GM18519 (cell line): ENCODE measurements at regions not wholly inside any gene's neighbourhood (a gene's known extent, or its start where the extent isn't known, plus 50 kb on each side); places are given as distances from the start of the nearest gene placed in this dataset.
"Not testable (repeated sequence)": the region's sequence is repeated elsewhere in the genome, so short reads cannot be mapped to it uniquely, and the experiment has no call there.

Source experiments
- ATAC-seq: cut with Tn5 transposase; IDR thresholded peaks from one replicate; pipeline ENCODE4 v1.9.1; 2021; ENCODE audit warnings: mild to moderate bottlenecking, moderate library complexity; ENCODE audit not compliant: unreplicated experiment, low FRiP score

- ATAC-seq: no peak
Measured at GRCh38 chr7:25579778-25580075, 351.4 kb upstream of the NPVF start.

GRCh38 chr7:25580141-25580540, 351.9 kb upstream of the NPVF start:
- no peak for ATAC-seq

GRCh38 chr7:25583621-25584020, 355.3 kb upstream of the NPVF start:
- ATAC-seq: no peak

GRCh38 chr7:25584112-25584938, 356.0 kb upstream of the NPVF start:
- no peak for ATAC-seq

DNA sequence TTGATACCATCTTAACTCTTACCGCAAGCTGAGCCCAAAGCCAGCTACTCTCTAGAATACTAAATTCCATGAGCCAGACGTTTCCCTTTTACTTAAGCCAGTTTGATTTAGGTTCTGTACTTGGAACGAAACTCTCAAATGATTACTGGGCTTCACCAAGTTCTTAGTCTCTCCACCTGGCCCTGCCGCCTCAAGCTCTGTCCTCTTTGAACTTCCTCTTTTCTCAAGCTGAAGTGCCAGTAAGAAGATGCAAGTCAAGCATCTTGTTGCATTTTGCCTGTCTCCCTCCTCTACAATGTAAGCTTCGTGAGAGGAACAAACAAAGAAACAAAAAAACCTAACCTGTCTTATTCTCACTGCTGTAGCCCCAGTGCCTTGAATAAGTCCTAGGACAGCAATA, 358.2 kb upstream of the NPVF start:
- no peak for ATAC-seq

DNA sequence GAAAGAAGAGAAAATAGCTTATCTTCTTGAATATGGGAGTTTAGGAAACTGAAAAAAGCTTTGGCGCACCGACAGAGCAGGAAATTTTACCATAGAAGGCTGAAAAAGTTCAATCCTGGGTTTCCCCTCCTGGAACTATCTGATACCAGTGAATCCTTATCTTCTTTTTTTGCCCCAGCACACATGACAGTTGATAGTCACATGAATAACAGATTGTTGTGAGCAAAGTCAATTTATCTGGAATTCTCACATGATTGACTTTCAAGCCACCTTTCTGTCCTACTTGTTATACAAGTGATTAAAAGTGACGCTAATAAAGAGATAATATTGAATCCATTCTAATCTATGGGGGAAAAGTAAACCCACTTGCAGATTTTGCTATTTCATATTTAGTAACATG, 365.8 kb upstream of the NPVF start:
- ATAC-seq: no peak

GRCh38 chr7:25594728-25595127, 366.4 kb upstream of the NPVF start:
- ATAC-seq: no peak

DNA sequence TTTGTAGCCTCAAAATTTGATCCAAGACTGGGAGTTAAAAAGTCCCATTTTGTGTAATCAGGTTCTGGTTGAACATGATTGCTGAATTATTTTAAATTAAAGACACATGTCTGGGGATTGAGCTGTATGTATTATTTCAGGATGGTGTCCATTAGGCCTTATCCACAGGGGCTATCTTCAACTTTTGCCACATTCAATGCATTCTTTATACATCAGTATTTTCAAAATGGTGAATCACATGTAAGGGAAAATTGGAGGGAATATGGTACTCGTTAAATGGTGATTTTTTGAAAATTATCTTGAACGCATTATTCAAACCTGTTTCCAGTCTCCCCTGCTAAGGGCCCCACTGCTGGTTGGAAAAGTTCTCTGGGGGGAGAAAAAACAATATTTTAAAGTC, 367.7 kb upstream of the NPVF start:
- no peak for ATAC-seq

GRCh38 chr7:25596443-25596842, 368.2 kb upstream of the NPVF start:
- no peak for ATAC-seq

- no peak for ATAC-seq
Measured at GRCh38 chr7:25597946-25598345, 369.7 kb upstream of the NPVF start.

DNA sequence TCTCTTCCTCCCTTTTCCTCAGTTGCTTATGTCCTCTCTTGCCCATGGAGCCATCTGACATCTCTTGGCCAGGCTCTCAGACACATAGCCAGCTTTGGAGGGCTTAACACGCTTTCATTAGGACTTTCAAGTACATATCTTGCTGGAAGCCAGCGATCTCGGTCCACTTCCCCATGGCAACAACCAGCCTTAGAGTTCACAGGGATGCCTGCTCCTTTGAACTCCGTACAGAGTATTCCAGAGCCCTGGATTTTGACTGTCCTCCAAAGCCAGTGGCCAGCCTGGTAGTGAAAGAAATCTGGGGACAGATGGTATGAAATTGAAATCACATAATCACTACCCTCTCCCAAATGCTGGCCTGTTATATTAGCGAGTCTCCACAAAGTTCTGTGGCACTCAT, 370.5 kb upstream of the NPVF start:
- ATAC-seq: no peak

DNA sequence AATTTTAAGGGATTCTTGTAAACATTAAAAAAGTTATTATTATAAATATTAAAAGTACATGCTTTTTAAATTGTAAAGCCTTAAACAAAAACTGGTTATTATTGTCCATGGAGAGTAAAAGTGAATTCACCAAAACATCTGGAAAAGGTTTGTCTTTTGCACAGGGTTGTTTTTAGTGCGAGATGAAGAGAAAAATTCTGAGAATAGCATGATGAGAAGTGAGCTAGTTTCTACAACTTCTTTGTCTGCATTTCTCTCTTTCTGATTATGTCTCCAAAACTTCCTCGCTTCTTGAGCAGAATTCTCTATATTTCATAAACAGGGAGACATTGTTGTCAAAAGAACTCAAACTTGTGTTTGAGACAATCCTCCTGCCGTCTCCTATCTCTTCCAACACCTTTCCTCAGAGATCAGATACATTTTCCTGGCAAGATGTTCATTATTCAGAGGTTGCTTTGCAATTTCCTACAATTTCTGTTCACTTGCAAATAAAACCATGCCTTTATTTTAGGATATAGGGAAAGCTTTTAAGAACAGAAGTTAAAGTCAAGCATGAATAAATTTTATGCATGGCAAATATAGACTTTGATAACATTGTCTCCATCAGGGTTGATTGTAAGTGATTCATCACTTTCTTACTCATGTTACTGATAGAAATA, 372.1 kb upstream of the NPVF start:
- no peak for ATAC-seq

DNA sequence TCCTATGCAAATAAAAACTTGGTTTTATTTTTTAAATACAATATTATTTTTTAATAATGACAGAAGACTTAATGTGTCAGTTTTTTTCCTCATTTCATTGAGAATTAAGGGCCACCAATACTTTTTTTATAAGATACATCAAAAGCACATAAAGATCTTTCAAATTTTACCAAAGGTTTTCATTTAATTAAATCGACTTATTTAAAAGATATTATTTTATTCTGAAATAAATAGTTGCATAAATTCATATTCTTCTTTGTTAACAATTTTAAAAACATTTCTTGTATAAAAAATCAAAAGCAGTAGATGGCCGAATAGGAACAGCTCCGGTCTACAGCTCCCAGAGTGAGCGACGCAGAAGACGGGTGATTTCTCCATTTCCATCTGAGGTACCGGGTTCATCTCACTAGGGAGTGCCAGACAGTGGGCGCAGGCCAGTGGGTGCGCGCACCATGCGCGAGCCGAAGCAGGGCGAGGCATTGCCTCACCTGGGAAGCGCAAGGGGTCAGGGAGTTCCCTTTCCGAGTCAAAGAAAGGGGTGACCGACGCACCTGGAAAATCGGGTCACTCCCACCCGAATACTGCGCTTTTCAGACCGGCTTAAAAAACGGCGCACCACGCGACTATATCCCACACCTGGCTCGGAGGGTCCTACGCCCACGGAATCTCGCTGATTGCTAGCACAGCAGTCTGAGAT, 374.6 kb upstream of the NPVF start:
- ATAC-seq: not testable (repeated sequence)

GRCh38 chr7:25603427-25603740, 375.1 kb upstream of the NPVF start:
- ATAC-seq: not testable (repeated sequence)

- no peak for ATAC-seq
Measured at GRCh38 chr7:25611196-25611595, 382.9 kb upstream of the NPVF start.

- no peak for ATAC-seq
Measured at GRCh38 chr7:25613912-25614311, 385.6 kb upstream of the NPVF start.

DNA sequence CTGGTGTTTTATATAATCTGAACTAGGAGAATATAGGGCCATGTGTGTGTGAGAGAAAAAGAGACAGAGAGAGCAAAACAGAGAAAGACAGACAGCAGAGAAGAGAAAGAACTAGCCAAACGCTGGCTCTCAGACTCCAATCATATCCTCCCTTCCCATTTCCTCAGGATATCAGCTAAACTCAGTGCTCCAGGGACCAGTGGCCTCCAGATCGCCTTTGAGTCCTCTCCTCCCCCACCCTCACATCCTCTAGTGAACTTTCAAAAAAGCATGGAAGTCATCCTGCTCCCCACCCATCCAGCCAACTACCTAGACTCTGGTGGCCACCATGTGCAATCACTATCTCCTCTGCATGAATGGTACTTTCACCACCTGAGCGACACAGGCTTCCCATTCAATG, 386.1 kb upstream of the NPVF start:
- no peak for ATAC-seq

DNA sequence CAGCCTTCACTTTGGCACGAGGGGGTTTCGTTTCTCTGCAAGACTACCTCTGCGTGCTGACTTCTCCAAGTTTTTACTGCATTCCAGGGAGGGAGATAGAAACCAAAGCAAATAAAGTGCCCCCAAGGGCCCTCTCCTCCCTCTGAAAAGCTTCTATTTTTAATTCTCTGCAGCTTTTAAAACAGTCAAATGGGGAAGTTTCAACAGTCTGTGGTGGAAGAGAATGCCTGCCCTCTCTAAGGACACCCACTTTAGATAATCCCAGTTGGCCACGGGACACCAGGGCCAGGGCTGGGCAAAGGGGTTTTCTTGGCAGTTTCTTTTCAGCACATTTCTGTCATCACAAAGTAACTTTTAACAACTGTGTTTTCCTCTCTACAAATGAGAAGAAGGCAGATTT, 386.7 kb upstream of the NPVF start:
- ATAC-seq: no peak

- no peak for ATAC-seq
Measured at GRCh38 chr7:25615593-25615992, 387.3 kb upstream of the NPVF start.

DNA sequence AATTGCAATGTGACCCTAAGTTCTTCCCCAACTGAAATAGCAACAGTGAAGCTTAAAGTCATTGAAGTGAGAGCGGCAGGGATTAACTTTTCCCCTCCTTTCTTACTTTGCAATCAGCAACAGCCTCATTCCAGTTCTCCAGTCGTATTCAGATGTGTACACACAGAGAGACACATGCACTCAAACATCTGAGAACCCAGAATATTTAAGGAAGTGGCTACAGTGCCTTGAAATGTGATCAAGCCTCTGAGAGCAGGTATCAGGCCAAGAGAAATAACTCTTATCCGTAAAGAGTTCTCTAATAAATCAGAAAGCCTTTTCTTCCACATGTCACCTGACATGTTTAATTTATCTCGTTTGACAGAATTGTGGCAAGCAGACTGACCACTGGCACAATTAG, 388.9 kb upstream of the NPVF start:
- no peak for ATAC-seq

- no peak for ATAC-seq
Measured at GRCh38 chr7:25617673-25618072, 389.4 kb upstream of the NPVF start.

DNA sequence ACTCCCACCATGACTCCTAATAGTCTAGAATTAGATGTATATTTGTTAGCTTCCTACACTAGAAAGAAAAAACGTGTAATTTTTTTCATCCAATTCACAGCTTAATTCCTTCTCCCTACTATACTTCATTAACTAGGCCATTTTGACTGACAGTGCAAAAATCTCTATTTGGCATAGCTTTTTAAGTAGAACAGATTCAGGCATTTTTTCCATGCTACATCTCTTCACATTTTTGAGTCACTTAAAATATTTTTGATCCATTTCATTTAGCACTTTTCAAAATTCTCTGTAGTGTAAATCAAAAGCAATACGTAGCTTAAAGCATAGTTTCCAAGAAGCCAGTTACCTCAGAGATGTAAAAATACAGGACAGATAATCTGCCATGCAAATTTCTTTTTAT, 391.1 kb upstream of the NPVF start:
- no peak for ATAC-seq
